NCI-H69 (cell line): ENCODE measurements at regions not wholly inside any gene's neighbourhood (a gene's known extent, or its start where the extent isn't known, plus 50 kb on each side); places are given as distances from the start of the nearest gene placed in this dataset.

Experiments
- DNase-seq: peaks from one replicate; lab custom pipeline; 2025; lab: John Stamatoyannopoulos, UW

DNA sequence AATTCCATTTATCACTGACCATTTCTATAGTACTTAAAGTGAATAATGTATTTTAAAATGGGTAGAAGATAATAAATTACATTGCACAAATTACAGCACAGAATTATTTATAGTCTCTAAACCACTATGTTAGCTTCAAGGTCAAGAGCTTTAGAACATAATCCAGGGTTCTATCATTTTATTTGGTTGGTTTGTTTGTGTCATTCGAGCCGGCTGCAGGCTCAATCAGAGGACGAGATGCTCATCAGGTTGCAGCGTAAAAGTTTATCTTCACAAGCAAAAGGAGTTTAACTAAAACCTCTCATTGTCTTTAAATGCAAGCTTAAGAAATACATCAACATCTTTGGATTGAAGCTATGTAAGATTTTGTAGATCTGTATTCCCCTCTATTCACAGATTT is 523.8 kb downstream of the EFNA5 start:
- peak; percentile 25 for DNase-seq

DNA sequence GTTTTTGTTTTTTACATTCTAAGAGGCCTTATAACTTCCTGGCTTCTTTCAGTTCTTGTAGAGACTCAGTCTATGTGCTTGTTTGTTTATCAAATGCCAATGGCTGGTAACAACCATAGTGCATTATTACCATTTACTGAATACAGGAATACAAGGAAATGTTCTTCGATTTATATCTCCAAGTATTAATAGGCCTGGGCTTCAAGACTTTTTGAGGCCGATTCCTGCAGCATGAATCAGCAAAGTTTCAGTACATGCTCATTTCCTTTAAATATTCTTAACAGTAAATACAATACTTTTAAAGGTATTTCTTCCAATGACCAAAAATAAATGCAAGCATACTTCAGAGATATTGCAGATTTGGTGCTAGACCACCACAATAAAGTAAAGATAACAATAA is 535.3 kb downstream of the EFNA5 start:
- DNase-seq: no peak

DNA sequence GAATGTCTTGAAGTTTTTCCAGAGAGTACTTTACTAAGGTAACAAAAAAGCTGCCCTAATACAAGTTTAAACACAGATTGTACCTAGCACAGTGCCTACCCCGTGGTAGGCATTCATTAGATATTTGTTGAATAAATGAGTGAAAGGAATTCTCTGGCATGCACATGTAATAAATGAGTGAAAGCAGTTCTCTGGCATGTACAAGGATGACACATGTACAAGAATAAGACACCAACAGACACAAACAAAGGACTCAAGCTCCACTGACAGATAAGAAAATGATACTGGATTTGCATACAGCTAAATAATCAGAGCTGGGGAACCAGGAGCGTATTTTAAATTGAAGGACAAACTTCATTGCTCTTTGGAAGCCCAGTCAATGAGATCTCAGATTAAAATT is 535.8 kb downstream of the EFNA5 start:
- DNase-seq: no peak

DNA sequence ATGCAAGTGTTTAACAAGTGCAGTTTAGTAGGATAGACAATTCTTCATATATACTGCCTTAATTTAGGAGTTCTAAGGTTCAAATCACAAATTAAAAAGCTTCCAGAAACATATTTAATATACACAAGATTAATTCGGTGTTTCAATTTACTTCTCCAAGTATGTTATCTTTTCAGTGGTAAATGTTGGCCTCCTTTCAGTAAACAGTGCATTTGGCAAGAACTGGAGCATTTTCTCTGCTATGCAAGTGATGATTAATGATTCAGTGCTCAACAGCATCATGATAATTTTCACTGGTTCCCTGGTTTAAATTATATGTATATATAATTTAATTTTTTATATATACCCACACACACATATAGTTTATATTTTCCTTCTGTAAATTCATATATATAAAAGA is 541.7 kb downstream of the EFNA5 start:
- DNase-seq: peak; percentile 48

DNA sequence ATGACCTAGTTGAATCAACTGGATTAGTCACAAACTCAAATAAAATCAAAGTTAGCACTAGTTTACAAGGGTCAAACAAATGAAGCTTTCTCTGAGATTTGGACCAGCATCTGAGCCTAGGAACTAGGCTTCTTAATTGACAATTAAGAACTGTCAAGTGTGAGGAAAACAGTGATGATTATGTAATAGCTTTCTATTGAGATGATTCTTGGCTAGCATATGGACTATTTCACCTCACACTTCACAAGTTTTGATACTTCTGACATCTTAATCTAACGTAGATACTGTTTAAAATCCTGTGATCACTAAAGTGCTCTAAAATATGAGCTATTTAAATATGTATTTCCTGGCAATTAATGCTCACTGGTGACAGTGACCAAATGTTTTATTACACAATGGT is 542.9 kb downstream of the EFNA5 start:
- DNase-seq: peak; percentile 48

DNA sequence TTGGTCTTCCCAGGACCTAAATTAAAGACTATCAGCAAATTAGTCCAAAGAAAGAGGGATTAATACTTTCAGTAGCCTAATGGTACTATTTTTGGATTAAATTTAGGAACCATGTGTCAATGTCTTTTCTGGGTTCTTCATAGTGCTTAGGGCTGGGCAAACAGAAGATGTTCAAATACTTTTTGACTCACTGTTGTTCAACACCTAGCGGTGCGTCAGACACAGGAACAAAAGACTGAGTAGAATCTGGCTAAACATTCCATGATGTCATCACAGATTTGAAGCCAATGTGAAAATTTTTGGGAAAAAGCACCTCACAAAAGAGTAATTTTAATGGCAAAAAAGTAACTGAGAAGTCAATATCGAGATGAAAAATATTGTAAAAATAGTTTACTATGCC is 544.4 kb downstream of the EFNA5 start:
- DNase-seq: peak; percentile 17

DNA sequence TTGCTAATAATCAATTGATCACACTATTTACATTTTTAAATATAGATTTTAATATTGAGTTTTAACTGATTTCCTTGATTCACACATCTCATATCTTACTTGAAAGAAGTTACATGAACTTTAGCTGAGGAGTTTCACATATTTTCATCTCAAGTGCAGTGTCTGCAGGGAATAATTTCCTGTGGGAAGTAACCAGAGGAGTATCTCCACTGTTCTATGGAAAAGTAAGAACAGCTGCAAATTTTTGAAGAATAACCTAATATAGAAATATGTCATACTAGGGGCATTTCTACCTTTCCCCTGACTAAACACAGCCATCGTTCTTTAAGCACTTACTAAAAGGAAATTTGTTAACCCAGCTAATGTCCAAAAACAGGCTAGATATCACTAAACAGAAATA is 546.4 kb downstream of the EFNA5 start:
- no peak for DNase-seq

DNA sequence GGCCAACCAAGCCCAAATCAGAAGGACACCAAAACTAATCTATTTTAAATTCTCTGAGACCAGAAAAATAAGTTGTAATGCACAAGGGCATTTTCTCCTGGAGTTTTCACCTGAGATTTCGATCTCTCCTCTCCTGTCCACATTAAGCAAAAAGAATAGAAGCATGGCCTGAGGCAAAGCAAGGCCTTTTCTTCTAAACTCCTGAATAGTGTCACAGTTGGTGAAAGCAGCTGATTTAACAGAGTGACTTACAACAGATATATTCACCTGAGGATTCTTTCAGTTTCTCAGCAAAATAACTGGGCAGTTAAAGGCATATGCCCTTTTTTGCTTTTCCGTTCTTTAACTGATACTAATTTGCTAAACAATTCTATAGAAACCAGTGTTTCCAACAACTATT is 547.7 kb downstream of the EFNA5 start:
- peak; percentile 53 for DNase-seq

DNA sequence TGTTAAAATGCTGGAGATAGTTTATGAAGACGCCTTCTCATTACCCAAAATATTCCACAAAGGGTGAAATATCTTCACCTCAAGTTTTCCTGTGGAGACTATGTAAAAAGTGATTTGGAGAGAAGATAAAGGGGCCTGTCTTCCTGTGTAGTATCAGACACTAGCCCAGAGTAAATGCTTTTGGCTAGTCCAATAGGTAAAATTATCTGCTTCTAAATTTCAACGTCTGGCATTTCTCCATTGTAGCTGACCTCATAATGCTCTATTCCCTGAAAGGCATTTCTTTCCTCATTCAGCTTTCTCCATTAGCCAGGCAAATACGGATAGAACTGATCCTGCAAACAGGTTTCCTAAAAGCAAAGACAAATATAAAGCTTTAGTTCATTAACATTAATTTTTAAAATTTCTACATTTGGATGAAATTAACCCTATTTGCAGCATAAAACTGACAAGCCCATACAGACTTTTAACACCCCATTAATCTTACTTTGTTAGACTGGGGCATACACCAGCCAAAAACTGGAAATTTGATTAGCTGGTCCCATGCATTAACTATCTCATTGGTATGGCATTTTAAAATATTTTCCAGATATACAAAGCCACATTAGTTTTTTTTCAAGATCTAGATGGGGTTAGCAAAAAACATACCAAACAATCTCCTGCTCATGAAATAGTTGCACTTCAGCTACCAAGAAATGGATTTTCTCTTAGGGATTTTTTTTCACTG is 548.8 kb downstream of the EFNA5 start:
- peak; percentile 64 for DNase-seq

DNA sequence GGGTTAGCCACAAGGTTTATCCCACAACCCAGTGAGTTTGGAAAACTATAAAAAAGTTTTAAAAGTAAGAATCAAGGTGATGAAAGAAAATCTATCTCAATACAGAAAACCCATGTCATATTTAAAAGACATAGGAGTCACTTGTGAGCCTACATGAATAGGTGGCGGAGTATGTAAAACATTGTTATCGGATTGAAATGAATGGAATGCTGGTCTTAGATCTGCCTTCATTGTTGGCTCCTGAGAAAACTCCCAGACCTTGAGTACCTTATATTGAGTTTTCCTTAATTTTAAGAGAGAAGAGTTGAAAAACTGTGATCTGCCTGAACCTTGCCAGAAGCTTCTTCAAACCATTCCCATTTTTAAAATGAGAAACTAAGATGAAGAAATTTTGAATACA is 551.1 kb downstream of the EFNA5 start:
- DNase-seq: no peak

DNA sequence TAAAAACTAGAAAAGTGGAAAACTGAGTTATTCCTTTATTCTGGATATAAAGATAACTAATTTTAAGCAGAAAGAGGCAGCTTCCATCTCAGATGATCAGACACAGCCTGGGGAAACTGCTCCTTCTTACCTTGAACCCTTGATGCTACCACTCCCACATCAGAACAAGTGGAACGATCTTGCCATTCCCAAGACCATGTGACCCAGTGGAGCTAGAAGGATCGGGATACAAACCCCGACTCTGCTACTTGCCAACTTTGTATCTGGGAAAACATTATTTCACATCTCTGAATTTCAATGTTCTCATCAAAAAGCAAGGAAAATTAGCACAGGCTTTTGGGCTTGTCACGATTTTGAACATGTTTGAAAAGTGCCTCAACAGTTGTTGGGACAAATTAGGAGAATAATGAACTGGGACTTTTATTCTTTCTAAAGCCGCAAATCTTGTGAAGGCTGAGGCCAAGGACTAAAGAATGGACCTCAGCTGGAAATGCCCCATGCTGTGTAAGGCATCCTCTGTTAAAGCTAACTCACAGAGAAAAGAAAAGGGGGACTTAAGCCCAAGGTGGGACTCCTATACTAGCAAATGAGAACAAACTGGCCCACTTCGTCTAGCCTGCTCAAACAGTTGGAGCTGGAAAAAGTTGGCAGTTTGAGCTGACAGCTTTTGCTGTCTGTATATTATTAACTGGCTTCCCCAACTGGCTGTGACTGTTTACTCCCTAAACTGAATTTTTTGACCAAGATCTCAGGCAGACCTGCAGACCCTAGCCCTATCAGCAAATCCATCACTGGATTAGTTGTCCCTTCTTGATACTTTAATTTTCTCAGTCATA is 552.3 kb downstream of the EFNA5 start:
- DNase-seq: peak; percentile 20

DNA sequence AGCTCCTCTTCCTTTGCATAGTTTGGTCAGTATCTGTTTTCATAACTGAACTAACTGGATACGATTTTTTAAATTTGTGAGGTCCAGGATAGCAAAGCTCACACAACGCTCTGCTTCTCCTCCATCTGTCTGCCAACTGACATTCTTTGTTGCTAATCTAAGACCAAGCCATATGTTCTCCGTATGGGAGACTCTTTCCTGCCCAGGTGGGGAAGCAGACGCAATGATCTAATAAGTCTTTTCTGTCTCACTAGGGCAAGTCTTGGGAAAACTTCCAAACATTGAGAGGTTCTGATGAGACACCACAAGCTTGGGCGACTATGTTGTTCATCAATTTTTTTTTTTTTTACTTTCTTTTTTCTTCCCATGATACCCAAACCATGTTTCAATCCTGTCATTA is 558.5 kb downstream of the EFNA5 start:
- DNase-seq: peak; percentile 90

DNA sequence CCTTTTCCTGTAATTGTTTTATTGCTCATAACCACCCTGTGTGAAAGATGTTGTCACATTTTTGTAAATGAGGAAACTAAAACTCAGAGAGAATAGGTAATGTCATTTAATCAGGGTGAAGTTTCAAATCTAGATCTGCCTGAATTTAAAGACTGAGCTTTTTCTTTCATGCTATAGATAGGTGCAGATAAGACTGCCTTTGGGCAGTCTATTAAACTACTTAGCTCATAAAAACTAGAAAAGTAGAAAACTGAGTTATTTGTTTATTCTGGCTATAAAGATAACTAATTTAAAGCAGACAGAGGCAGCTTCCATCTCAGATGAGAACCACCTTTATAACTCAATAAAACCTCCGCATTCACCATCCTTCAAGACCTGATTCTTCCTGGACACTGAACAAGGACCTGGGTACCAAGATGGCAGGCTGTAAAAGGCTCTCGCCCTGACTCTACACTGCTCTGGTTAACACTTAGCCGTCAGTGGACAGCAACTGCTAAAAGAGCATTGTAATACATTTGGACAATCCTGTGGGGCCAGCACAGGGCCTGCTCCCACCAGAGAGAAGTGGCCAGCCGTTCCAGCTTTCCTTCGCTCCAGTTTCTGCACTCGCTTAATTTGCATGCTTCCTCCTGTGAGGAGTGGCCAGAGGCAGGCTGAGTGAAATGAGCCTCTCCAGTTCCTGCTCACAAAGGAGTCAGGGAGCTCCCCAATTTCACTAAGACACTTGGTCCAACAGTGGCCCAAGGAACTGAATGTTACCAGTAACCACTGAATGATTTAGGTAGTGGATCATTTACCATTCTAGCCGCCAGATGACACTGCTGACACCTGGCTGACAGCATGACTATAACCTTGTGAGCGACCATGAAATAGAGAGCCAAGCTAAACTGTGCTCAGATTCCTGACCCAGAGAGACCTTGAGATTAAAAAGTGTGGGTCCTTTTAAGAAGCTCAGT is 566.4 kb downstream of the EFNA5 start:
- DNase-seq: no peak

DNA sequence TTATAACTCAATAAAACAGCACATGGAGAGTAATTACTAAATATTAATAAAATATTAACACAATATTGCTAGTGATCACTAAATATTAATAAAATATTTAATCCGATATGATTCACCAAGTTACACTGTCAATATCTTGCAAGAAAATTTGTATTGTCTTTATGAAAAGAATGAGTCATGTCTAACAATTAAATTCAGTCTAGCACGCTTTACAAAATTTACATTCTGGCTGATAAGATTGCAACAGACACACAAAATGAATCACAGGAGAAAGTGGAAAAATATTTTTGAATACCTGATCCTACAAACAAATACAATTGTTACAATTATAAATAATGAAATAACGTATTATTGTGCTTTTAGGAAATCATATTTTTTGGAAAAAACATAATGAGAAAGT is 567.2 kb downstream of the EFNA5 start:
- DNase-seq: no peak

DNA sequence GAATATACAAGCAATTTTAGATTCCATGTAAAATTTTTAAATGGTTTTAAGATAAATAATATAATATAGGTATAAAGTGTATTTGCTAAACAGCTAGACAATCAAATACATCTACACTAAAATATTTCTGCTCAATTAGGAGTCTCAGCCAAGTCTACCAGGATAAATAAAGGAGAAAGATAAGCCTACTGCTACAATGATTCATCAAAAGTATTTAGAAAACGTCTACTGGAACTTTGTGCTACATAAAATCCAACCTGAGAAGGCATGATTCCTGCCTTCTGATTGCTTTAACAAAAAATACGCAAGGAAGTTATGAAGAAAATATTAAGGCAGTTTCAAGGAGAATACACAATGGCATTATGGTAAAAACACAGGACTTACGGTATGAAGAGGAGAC is 570.6 kb downstream of the EFNA5 start:
- no peak for DNase-seq

DNA sequence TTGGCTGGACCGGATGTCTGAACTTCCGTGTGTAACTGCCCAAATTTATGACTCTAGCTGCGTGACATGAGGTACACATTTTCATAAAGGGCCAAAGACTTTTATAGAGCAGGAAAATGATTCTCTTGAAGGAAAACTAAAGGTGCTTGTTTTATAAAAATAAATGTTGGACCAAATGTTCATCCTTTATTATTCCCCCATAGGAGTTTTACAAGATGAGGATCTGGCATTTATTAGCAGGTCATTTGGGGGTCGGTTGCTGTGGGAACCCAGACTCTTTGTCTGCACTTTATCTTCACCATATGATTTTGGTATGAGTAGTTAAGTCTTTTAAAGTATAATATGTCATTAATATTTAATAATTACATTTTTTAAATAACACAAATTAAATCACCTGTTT is 571.2 kb downstream of the EFNA5 start:
- DNase-seq: no peak

DNA sequence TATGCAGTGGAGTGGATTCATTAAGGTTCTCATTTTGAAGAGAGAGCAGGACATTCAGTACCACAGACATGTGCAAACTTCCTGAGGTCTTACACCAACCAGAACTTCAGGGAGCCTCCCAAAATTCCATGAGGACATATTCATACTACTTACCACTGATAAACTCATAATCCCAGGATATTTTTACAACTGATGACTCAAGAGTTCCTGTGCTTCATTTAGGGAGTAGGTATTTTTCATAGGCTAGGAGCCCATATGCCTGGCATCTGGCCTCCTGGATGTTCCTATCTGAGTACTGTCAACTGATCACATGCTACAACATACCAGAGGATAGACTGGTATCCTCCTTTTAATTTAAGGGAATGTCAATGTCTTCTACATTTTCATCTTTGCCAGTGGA is 578.0 kb downstream of the EFNA5 start:
- DNase-seq: no peak

DNA sequence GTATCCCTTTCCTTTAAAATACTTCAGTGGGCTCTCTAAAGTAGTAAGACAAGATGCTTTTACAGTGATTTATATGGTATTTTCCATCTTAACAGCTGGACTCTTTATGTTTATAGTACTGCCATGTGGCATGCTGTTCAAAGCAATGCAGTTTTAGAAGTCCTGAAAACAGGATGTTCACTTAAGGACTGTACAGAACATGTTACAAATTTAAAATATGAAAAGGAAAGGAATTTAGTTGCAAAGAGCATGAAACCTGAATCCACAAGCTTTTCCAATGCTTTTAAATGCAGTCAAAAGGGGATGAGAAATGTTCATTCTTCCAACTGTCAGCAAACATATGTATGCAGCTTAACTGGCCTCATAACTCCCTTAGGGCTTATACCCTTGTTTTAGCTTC is 580.2 kb downstream of the EFNA5 start:
- peak; percentile 71 for DNase-seq

DNA sequence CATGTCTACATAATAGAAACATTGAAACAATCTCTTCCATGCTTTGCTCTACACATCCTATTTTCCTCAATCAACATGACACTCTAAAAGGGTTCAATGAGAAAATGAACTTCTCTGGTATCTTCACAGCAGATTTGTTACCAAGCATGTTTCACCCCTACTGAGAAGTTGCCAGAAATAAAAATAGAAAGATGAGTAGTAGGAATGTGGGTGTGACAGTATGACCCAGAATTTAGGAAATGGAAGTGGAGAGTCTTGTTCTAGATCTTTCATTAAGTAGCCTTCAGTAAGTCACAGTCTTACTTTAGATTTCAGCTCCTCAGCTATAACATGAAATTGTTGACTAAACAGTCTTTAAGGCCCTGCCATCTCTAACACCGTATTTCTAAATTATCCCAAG is 581.8 kb downstream of the EFNA5 start:
- DNase-seq: no peak

DNA sequence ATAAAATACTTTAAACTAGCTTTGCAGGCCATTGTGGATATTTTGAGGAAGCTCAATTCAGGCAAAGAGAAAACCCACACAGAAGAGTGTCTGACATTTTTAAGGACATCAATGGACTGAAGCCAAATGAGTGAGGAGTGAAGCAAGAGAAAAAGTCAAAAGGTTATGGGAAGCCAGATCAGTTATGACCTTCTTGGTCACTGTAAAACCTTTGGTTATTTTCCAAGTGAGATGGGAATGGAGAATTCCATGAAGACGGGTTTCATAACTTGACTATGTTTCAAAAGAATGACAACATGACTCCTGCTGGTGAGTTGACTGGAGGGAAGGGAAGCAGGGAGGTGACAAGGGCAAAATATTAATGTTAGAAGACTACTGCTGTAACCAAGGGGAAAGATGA is 585.2 kb downstream of the EFNA5 start:
- no peak for DNase-seq

DNA sequence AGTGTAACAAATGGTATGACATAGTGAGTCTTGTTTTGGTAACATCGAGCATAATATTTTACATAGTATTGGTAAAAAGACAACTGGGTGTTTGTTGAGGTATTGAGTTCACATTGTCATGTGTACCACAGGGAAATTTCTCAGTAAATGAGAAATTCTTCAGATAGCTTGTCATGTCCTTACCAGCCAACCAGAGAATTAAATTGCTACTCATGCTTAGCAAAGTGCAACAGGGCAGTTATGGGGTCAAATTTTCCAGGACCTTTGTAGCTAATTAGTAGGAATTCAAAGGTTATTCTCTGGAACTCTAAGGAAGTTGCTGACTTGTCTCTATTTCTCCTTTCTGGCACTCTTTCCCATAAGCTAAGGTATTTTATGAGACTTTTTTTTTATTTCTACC is 595.7 kb downstream of the EFNA5 start:
- DNase-seq: no peak

DNA sequence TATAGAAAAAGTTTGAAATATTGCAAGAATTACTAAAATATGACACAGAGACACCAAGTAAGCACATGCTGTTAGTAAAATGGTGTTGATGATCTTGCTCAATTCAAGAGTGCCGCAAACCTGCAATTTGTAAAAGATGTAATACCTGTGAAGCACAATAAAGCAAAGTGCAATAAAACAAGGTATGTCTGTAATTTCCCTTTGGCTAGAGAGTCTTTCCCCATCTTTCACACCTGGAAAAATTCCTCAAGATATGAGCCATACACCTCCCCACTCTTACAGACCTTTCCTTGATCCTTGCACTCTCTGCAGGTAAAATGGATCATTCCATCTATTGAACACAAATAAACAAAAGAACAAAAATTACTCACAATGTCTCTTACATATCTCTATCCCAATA is 597.8 kb downstream of the EFNA5 start:
- no peak for DNase-seq

DNA sequence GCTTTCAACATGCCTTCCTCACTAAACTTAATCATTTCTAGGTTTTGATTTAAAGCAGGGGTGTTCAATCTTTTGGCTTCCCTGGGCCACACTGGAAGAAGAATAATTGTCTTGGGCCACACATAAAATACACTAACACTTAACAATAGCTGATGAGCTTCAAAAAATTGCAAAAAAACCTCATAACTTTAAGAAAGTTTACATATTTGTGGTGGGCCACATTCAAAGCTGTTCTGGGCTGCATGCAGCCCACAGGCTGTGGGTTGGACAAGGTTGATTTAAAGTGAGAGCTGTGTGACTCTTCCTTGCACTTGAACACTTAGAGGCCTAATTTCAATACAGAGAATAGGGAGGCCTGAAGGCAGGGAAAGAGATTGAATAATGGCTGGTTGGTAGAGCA is 598.3 kb downstream of the EFNA5 start:
- no peak for DNase-seq
